Nucleus accumbens (tissue), 56 donors: ENCODE measurements at regions not wholly inside any gene's neighbourhood (a gene's known extent, or its start where the extent isn't known, plus 50 kb on each side); places are given as distances from the start of the nearest gene placed in this dataset.
"Not testable (repeated sequence)": the region's sequence is repeated elsewhere in the genome, so short reads cannot be mapped to it uniquely, and the experiment has no call there.

ENCODE experiments used
- DNase-seq, 56 donors: peaks; one replicate each; lab custom pipeline; 2025; lab: John Stamatoyannopoulos, UW

GRCh38 chr6:142631517-142632385 lies 313.2 kb downstream of the HIVEP2 start:
- DNase-seq = no peak

GRCh38 chr6:142633317-142633716 lies 311.7 kb downstream of the HIVEP2 start:
- no peak for DNase-seq

- DNase-seq = no peak
These were observed 309.8 kb downstream of the HIVEP2 start for GRCh38 chr6:142635130-142635529.

GRCh38 chr6:142637624-142638351 lies 307.2 kb downstream of the HIVEP2 start:
- no peak for DNase-seq

GRCh38 chr6:142642651-142643050 lies 302.3 kb downstream of the HIVEP2 start:
- no peak for DNase-seq

- DNase-seq = no peak
These were observed 300.1 kb downstream of the HIVEP2 start for GRCh38 chr6:142644866-142645265.

- DNase-seq = no peak
These were observed 299.3 kb downstream of the HIVEP2 start for GRCh38 chr6:142645663-142646062.

- no peak for DNase-seq
These were observed 297.4 kb downstream of the HIVEP2 start for GRCh38 chr6:142647449-142648035.

- no peak for DNase-seq
These were observed 296.9 kb downstream of the HIVEP2 start for GRCh38 chr6:142648036-142648451.

- DNase-seq = no peak
These were observed 296.4 kb downstream of the HIVEP2 start for GRCh38 chr6:142648526-142648925.

- not testable (repeated sequence) for DNase-seq
These were observed 295.3 kb downstream of the HIVEP2 start for GRCh38 chr6:142649438-142650234.

- no peak for DNase-seq
These were observed 293.6 kb downstream of the HIVEP2 start for GRCh38 chr6:142651384-142651783.

GRCh38 chr6:142653710-142654420 lies 291.1 kb downstream of the HIVEP2 start:
- DNase-seq = no peak

- DNase-seq = no peak
These were observed 285.3 kb downstream of the HIVEP2 start for GRCh38 chr6:142659661-142660060.

GRCh38 chr6:142665393-142665792 lies 279.6 kb downstream of the HIVEP2 start:
- DNase-seq = no peak

GRCh38 chr6:142666599-142667185 lies 278.3 kb downstream of the HIVEP2 start:
- no peak for DNase-seq

- DNase-seq = no peak
These were observed 275.3 kb downstream of the HIVEP2 start for GRCh38 chr6:142669471-142670351.

GRCh38 chr6:142671791-142672190 lies 273.2 kb downstream of the HIVEP2 start:
- no peak for DNase-seq
